MCF 10A (cell line): ENCODE measurements at regions not wholly inside any gene's neighbourhood (a gene's known extent, or its start where the extent isn't known, plus 50 kb on each side); places are given as distances from the start of the nearest gene placed in this dataset.
A peak's percentile ranks its signal among the peaks of the same experiment; 100 is the strongest.

ENCODE experiments used
- BruUV-seq: library from RNA; stranded (reverse); fragments of 400-500 nt; replicated peaks from 2 replicates; lab custom pipeline; 2021; lab: Mats Ljungman, UMichigan
- CTCF ChIA-PET: fragments of 300-600 bp; sonication (Branson Sonifier 250); formaldehyde crosslinking; extraction: SDS; loops from one replicate; lab custom pipeline; 2021; ENCODE audit warnings: antibody characterized with exemption, inconsistent platforms; lab: Yijun Ruan, JAX
- POLR2A ChIA-PET: fragments of 300-600, 350-650 bp; sonication (Branson Sonifier 250); formaldehyde crosslinking; extraction: SDS; loops from one replicate; lab custom pipeline; 2020; ENCODE audit warnings: antibody characterized with exemption, inconsistent platforms; lab: Yijun Ruan, JAX
- DNase-seq: peaks from one replicate; pipeline ENCODE4 v3.0.0-alpha.2; 2018; ENCODE audit not compliant: unreplicated experiment
- H3K27ac Mint-ChIP-seq: one replicate; pipeline ENCODE4 v1.8.0; 2022; ENCODE audit warnings: mild to moderate bottlenecking, low read depth, mixed read lengths; ENCODE audit not compliant: unreplicated experiment
- H3K27me3 Mint-ChIP-seq: one replicate; pipeline ENCODE4 v1.8.0; 2022; ENCODE audit warnings: mixed read lengths; ENCODE audit not compliant: insufficient read depth, unreplicated experiment
- H3K36me3 Mint-ChIP-seq: one replicate; pipeline ENCODE4 v1.8.0; 2022; ENCODE audit warnings: mild to moderate bottlenecking, moderate library complexity, mixed read lengths; ENCODE audit not compliant: insufficient read depth, unreplicated experiment
- H3K4me1 Mint-ChIP-seq: one replicate; pipeline ENCODE4 v1.8.0; 2022; ENCODE audit warnings: mixed read lengths; ENCODE audit not compliant: insufficient read depth, unreplicated experiment
- H3K4me3 Mint-ChIP-seq: one replicate; pipeline ENCODE4 v1.8.0; 2022; ENCODE audit warnings: mild to moderate bottlenecking, moderate library complexity, mixed read lengths; ENCODE audit not compliant: unreplicated experiment
- H3K9me3 Mint-ChIP-seq: one replicate; pipeline ENCODE4 v1.8.0; 2022; ENCODE audit warnings: mixed read lengths; ENCODE audit not compliant: unreplicated experiment
- intact Hi-C: fragments of 100-400 bp; cut with micrococcal nuclease; formaldehyde crosslinking; loops from 2 replicates; pipeline ENCODE4 v1.14.1; 2022
- TF ChIP-seq, protein P1 (sequence below): fragments of 200-600 bp; IDR thresholded peaks from one replicate; pipeline ENCODE4 v1.8.0; 2022; ENCODE audit warnings: antibody characterized with exemption, mild to moderate bottlenecking; ENCODE audit not compliant: unreplicated experiment

- CTCF ChIA-PET, result interaction anchor here (0.6 to 0.7 kb wide), 3 partner anchors 41 to 747 kb away, joined by 3 read pairs; no protein-coding TSS in a partner anchor
- intact Hi-C loops, result loop anchor here (5.0 to 10.0 kb wide), 3 partner anchors 246 to 619 kb away; no protein-coding TSS in a partner anchor
- H3K36me3 Mint-ChIP-seq, result no peaks in the 10 kb centered on the region
- no peak for DNase-seq
- BruUV-seq, result no TSS peak
- no peaks in the 10 kb centered on the region for H3K9me3 Mint-ChIP-seq
- POLR2A ChIA-PET, result no interaction called here
- no peak overlapping the region for H3K27ac Mint-ChIP-seq
- H3K4me3 Mint-ChIP-seq, result no peak overlapping the region
- TF ChIP-seq, protein P1, sequence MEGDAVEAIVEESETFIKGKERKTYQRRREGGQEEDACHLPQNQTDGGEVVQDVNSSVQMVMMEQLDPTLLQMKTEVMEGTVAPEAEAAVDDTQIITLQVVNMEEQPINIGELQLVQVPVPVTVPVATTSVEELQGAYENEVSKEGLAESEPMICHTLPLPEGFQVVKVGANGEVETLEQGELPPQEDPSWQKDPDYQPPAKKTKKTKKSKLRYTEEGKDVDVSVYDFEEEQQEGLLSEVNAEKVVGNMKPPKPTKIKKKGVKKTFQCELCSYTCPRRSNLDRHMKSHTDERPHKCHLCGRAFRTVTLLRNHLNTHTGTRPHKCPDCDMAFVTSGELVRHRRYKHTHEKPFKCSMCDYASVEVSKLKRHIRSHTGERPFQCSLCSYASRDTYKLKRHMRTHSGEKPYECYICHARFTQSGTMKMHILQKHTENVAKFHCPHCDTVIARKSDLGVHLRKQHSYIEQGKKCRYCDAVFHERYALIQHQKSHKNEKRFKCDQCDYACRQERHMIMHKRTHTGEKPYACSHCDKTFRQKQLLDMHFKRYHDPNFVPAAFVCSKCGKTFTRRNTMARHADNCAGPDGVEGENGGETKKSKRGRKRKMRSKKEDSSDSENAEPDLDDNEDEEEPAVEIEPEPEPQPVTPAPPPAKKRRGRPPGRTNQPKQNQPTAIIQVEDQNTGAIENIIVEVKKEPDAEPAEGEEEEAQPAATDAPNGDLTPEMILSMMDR, result no peak
- no peaks in the 10 kb centered on the region for H3K27me3 Mint-ChIP-seq
- peaks cover 34% of the 10 kb centered on the region for H3K4me1 Mint-ChIP-seq
These were observed 820.7 kb downstream of the GRID1 start for GRCh38 chr10:85545874-85546273.

- ChIA-PET POLR2A (no interaction called here), CTCF (interaction anchor here (0.6 to 1.0 kb wide), 6 partner anchors 12 to 1184 kb away, joined by 3 to 4 read pairs (median 3); no protein-coding TSS in a partner anchor)
- H3K27me3 Mint-ChIP-seq, result no peaks in the 10 kb centered on the region
- no peaks in the 10 kb centered on the region for H3K36me3 Mint-ChIP-seq
- H3K9me3 Mint-ChIP-seq, result no peaks in the 10 kb centered on the region
- no peak overlapping the region for H3K27ac Mint-ChIP-seq
- H3K4me3 Mint-ChIP-seq, result no peak overlapping the region
- TF ChIP-seq, protein P1, result peak; percentile 8
- intact Hi-C loops, result loop anchor here (1.0 to 10.0 kb wide), 5 partner anchors 245 to 830 kb away; no protein-coding TSS in a partner anchor
- no peak for DNase-seq
- H3K4me1 Mint-ChIP-seq, result peaks cover 28% of the 10 kb centered on the region
- no TSS peak for BruUV-seq
These were observed 819.1 kb downstream of the GRID1 start for GRCh38 chr10:85547460-85548023.

GRCh38 chr10:85548034-85548433 is 818.6 kb downstream of the GRID1 start:
- intact Hi-C loops, result loop anchor here (1.0 to 10.0 kb wide), 5 partner anchors 244 to 829 kb away; no protein-coding TSS in a partner anchor
- no TSS peak for BruUV-seq

More at GRCh38 chr10:85548034-85548433, 818.6 kb downstream of the GRID1 start:
- TF ChIP-seq, protein P1, result peak; percentile 43
- H3K9me3 Mint-ChIP-seq, result no peaks in the 10 kb centered on the region
- H3K27me3 Mint-ChIP-seq, result no peaks in the 10 kb centered on the region
- ChIA-PET CTCF (interaction anchor here (0.7 to 1.0 kb wide), 4 partner anchors 12 to 1185 kb away, joined by 3 read pairs; no protein-coding TSS in a partner anchor), POLR2A (no interaction called here)
- H3K4me1 Mint-ChIP-seq, result peaks cover 23% of the 10 kb centered on the region
- H3K27ac Mint-ChIP-seq, result no peak overlapping the region
- no peak overlapping the region for H3K4me3 Mint-ChIP-seq
- peak; percentile 86 for DNase-seq
- no peaks in the 10 kb centered on the region for H3K36me3 Mint-ChIP-seq
